KMS-11 (cell line): ENCODE measurements at regions not wholly inside any gene's neighbourhood (a gene's known extent, or its start where the extent isn't known, plus 50 kb on each side); places are given as distances from the start of the nearest gene placed in this dataset.

Experiments
- H2AFZ ChIP-seq: fragments of 200-600 bp; sonication (generic); 2 replicates; pipeline ENCODE4 v1.6.1; 2016; ENCODE audit warnings: antibody characterized with exemption, mixed run types, low read depth
- H3K27ac ChIP-seq: fragments of 200-600 bp; sonication (generic); 2 replicates; pipeline ENCODE4 v1.6.1; 2016; ENCODE audit warnings: mild to moderate bottlenecking, mixed run types
- H3K27me3 ChIP-seq: fragments of 200-600 bp; sonication (generic); 2 replicates; pipeline ENCODE4 v1.6.1; 2017; ENCODE audit warnings: mild to moderate bottlenecking, low read depth, mixed run types, moderate library complexity; ENCODE audit not compliant: insufficient read depth
- H3K36me3 ChIP-seq: fragments of 200-600 bp; sonication (generic); 2 replicates; pipeline ENCODE4 v1.6.1; 2017; ENCODE audit warnings: mild to moderate bottlenecking, mixed run types; ENCODE audit not compliant: insufficient read depth
- H3K4me1 ChIP-seq: fragments of 200-600 bp; sonication (generic); 2 replicates; pipeline ENCODE4 v1.6.1; 2016; ENCODE audit warnings: mild to moderate bottlenecking, low read depth, mixed run types; ENCODE audit not compliant: poor library complexity, severe bottlenecking
- H3K4me2 ChIP-seq: fragments of 200-600 bp; sonication (generic); 2 replicates; pipeline ENCODE4 v1.7.0; 2016; ENCODE audit warnings: mild to moderate bottlenecking, mixed run types
- H3K4me3 ChIP-seq: fragments of 200-600 bp; sonication (generic); IDR thresholded peaks from 2 replicates; pipeline ENCODE4 v1.6.1; 2017; ENCODE audit warnings: low read depth, low read length, mixed read lengths; ENCODE audit not compliant: insufficient read depth
- H3K79me2 ChIP-seq: fragments of 200-600 bp; sonication (generic); 2 replicates; pipeline ENCODE4 v1.6.1; 2016; ENCODE audit warnings: low read depth, mixed run types; ENCODE audit not compliant: insufficient read depth
- H3K9ac ChIP-seq: fragments of 200-600 bp; sonication (generic); 2 replicates; pipeline ENCODE4 v1.6.1; 2016; ENCODE audit warnings: mild to moderate bottlenecking, mixed run types
- H4K20me1 ChIP-seq: fragments of 200-600 bp; sonication (generic); 2 replicates; pipeline ENCODE4 v1.6.1; 2016; ENCODE audit warnings: mild to moderate bottlenecking, mixed run types; ENCODE audit not compliant: insufficient read depth
- TF ChIP-seq, protein P1 (sequence below): fragments of 200-600 bp; sonication (generic); conservative IDR thresholded peaks from 2 replicates; pipeline ENCODE4 v1.6.1; 2017; ENCODE audit warnings: low read depth, mild to moderate bottlenecking, antibody characterized with exemption, low read length, moderate library complexity, mixed read lengths

DNA sequence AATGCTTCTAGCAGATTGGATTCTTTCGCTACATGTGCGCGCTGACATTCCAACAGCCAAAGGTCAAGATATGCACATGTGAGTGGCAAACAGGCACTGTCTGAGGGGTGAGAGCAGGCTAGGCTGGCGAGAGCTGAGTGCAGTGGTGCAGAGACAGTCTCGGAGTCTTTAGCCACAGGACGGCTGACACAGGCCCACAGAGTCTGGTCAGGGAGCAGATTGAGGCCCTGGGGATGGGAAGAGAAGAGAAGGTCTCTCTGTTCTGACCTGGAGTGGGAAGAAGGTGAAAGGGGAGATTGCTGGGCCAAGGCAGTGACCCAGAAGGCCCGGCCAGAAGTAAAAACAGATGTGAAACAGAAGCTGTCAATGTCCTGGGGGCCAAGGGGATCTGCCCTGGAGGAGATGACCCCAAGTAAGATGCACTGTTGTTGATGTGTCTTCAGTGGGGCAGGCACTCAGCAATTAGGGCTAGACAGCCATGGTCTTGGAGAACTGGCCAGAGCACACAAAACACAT is 197.8 kb downstream of the ETS1 start:
- peaks cover 20% of the 10 kb centered on the region for H3K4me1 ChIP-seq
- no peak overlapping the region for H3K9ac ChIP-seq
- TF ChIP-seq, protein P1, sequence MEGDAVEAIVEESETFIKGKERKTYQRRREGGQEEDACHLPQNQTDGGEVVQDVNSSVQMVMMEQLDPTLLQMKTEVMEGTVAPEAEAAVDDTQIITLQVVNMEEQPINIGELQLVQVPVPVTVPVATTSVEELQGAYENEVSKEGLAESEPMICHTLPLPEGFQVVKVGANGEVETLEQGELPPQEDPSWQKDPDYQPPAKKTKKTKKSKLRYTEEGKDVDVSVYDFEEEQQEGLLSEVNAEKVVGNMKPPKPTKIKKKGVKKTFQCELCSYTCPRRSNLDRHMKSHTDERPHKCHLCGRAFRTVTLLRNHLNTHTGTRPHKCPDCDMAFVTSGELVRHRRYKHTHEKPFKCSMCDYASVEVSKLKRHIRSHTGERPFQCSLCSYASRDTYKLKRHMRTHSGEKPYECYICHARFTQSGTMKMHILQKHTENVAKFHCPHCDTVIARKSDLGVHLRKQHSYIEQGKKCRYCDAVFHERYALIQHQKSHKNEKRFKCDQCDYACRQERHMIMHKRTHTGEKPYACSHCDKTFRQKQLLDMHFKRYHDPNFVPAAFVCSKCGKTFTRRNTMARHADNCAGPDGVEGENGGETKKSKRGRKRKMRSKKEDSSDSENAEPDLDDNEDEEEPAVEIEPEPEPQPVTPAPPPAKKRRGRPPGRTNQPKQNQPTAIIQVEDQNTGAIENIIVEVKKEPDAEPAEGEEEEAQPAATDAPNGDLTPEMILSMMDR = no peak
- H3K36me3 ChIP-seq = no peaks in the 10 kb centered on the region
- H4K20me1 ChIP-seq = no peaks in the 10 kb centered on the region
- H2AFZ ChIP-seq = no peak overlapping the region
- no peak overlapping the region for H3K4me3 ChIP-seq
- H3K27ac ChIP-seq = no peak overlapping the region
- H3K4me2 ChIP-seq = no peak overlapping the region
- H3K79me2 ChIP-seq = no peaks in the 10 kb centered on the region
- no peaks in the 10 kb centered on the region for H3K27me3 ChIP-seq

DNA sequence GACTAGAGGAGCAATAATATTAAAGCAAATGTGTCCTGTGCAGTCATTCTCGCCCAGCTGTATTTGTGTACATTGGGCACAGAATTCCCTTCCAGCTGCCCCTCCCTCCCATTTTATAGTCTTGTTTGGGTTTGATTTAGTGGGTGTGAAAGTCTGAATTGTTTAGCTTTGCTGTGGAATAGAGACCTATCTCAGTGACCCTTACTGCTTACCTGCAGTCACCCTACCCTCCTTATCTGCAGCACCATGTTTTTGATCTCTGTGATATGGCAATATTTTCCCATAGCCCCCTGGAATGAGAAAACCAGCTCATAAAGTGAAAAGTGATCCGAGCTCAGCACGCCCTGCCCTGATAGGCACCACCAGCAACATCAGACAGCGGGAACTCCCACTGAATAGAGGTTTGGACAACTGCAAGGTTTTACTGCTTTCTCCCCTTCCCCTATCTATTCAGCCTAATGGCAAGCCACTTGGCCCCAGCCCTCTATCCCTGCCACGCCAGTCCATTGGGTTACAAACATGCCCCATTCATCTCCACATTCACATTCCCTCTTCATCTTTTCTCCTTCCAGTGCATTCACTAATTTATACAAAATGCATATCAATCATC is 199.0 kb downstream of the ETS1 start:
- Histone ChIP-seq H3K4me1 (peaks cover 19% of the 10 kb centered on the region), H3K79me2 (no peaks in the 10 kb centered on the region), H2AFZ (no peak overlapping the region), H3K4me2 (no peak overlapping the region), H4K20me1 (no peaks in the 10 kb centered on the region), H3K27ac (no peak overlapping the region), H3K9ac (no peak overlapping the region), H3K27me3 (no peaks in the 10 kb centered on the region), H3K36me3 (no peaks in the 10 kb centered on the region), H3K4me3 (no peak overlapping the region)
- TF ChIP-seq, protein P1 = no peak

DNA sequence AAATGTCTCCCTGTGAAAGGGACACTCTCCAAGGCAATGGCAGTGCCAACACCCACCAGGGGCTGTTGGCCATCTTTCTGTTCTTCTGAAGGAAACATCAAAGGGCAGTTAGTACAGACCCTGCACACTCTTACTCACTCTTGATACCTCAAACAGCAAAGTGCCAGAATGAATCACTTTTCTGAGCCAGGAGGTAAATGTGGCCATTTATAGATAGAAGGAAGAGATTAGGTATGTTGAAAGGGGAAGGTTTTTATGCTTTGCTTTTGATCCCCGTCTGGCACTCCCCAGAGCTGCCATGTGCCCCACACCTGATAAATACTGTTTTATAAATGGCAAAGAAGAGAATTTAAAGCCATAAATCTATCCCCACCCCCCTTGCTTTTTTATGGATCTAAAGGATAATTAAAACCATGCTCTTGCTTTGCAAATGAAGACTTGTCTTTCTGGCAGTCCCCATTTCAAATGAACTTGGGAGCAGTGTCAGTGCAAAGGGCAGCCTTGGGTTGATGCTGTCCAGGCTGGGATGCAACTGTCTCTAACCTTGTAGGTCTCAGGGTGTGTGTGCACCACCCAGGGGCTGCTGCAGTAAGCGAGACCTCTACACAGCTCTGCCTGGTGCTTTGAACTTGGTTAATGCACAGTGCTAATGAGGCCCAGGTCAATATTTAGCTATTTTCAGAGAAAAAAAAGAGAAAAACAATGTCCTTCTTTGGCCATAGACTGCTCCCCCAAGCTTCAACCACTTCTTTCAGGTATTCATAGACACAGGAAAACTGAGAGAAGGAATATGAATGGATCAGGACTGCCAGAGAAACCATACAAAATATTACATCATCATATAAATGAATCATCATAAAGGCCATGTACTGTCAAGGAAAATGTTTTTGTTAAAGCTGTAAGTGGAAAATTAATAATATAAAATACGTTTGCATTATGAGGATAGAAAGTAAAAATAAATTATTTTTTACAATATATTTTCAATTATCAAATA is 207.5 kb downstream of the ETS1 start:
- Histone ChIP-seq H3K4me1 (no peaks in the 10 kb centered on the region), H2AFZ (no peak overlapping the region), H3K79me2 (no peaks in the 10 kb centered on the region), H3K27me3 (no peaks in the 10 kb centered on the region), H3K27ac (no peak overlapping the region), H4K20me1 (no peaks in the 10 kb centered on the region), H3K4me2 (no peak overlapping the region), H3K9ac (no peak overlapping the region), H3K4me3 (no peak overlapping the region), H3K36me3 (no peaks in the 10 kb centered on the region)
- TF ChIP-seq, protein P1 = no peak

DNA sequence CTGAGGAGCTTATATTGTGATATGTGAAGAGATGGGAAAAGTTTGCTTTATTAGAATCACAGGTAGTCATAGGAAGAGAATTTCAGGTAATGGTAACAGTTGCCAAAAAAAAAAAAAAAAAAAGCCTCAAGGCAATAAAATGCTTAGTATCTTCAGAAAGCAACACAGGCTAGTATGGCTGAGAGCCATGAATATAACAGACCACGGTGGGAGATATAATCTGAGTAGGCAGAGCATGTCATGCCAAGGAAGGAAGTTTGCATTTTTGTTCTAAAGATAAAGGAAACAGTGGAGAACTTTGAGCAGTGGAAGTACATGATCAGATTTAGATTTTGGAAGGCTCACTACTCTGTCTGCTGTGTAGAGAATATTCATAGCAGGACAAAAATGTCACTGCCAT is 211.4 kb downstream of the ETS1 start:
- Histone ChIP-seq H4K20me1 (no peaks in the 10 kb centered on the region), H3K4me1 (no peaks in the 10 kb centered on the region)
- TF ChIP-seq, protein P1 = no peak

More for the DNA sequence above, 211.4 kb downstream of the ETS1 start:
- no peaks in the 10 kb centered on the region for H3K79me2 ChIP-seq
- no peaks in the 10 kb centered on the region for H3K27me3 ChIP-seq
- no peak overlapping the region for H3K27ac ChIP-seq
- no peaks in the 10 kb centered on the region for H3K36me3 ChIP-seq
- no peak overlapping the region for H3K9ac ChIP-seq
- no peak overlapping the region for H3K4me3 ChIP-seq
- no peak overlapping the region for H3K4me2 ChIP-seq
- no peak overlapping the region for H2AFZ ChIP-seq
